ENCODE measurements at regions not wholly inside any gene's neighbourhood (a gene's known extent, or its start where the extent isn't known, plus 50 kb on each side); places are given as distances from the start of the nearest gene placed in this dataset.

- DNase-seq (ENCODE audit: extremely low spot score, unreplicated experiment): no peak
- H3K36me3 Mint-ChIP-seq (ENCODE audit: unreplicated experiment): no peaks in the 10 kb centered on the region
- TF ChIP-seq CTCF (IDR thresholded peaks at IDR 0.05): no peak
- H3K9me3 Mint-ChIP-seq (ENCODE audit: unreplicated experiment): no peaks in the 10 kb centered on the region
- peaks cover 4% of the 10 kb centered on the region for H3K4me1 Mint-ChIP-seq (ENCODE audit: unreplicated experiment)
- no peak overlapping the region for H3K4me3 Mint-ChIP-seq (ENCODE audit: unreplicated experiment)
- H3K27me3 Mint-ChIP-seq (ENCODE audit: unreplicated experiment): no peaks in the 10 kb centered on the region
- peak overlapping the region; percentile 4 for H3K27ac Mint-ChIP-seq (ENCODE audit: unreplicated experiment)
Observed at GRCh38 chr1:86207323-86207722, 50.8 kb upstream of the COL24A1 start.

All from osteocyte (in vitro differentiated cells).